Activated naive CD8-positive, alpha-beta T cell treated with anti-CD3 and anti-CD28 coated beads, Interleukin-2, amount 50 U/mL, for 16 hours (primary cell): ENCODE measurements at regions not wholly inside any gene's neighbourhood (a gene's known extent, or its start where the extent isn't known, plus 50 kb on each side); places are given as distances from the start of the nearest gene placed in this dataset.

Experiments
- DNase-seq: peaks from one replicate; pipeline ENCODE4 v3.0.0-alpha.2; 2020; ENCODE audit warnings: low read depth, low spot score

DNA sequence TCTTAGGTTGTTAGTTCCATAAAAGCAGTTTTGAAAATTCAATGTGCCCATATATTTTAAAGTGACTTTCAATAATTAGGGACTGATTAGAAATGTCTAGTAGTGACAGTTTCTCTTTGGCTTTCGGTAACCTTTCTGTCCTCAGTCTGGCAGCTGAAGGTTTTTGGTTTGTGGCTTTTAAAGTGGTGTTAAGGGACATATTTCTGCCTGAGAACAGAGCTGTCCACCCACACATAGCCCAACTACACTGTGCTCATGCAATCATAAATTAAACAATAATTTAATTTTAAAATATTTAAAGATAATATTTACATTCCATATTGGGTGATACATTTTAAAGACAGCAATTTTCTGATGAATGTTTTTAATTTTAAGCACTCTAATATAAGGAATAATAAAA lies 335.0 kb upstream of the TENM3 start:
- no peak for DNase-seq

DNA sequence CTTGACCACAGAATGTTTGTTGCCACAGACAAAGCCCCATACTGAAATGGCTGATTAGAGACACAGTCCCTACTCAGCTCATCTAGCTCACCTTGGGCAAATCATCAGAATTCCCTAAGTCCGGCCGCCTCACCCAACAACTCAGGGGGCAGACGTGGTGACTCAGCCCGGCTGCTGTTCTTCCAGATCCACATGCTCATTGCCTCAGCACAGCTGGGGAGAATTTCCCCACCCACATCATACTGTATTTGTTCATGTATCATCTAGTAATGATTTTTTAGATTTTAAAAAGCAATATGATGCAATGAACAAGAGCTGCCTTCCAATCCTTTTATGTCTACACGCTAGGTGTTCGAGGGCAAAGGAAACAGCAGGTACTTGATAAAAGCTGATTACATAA lies 333.8 kb upstream of the TENM3 start:
- DNase-seq = no peak

DNA sequence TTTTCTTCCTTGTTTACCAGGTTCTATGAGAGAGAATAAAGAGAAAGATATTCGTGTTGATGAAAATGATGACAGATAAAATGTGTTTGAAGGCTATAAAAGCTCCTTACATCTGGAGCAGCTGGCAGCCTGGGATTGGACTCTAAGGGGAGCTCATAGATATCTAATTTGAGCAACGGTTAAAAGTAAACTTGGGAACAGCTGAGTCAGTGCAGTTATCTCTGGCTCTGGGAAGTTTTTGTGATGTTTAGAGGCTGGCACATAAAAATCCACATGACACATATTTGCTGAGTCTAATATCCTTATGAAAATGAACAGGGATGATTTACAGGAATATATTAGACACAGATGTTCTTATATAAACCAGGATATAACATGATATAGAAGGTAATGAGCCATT lies 331.8 kb upstream of the TENM3 start:
- DNase-seq = no peak

DNA sequence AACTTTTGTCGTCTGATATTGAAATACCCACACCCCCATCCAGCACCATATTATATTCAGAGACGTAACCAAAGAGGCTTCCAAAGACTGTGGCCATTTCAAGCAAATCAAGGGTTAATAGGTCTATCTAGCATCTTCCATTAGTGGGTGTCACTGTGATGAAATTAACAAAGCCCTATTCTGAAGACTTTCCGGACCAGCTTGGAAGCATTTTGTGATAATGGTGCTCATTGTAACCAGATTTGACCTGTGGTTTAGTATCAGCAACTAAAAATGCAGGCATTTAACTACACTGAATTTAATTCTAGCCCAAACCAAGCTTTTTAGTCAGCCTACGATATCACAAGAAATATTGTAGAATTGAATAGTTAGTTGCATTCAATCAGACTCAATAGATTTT lies 309.7 kb upstream of the TENM3 start:
- DNase-seq = no peak

DNA sequence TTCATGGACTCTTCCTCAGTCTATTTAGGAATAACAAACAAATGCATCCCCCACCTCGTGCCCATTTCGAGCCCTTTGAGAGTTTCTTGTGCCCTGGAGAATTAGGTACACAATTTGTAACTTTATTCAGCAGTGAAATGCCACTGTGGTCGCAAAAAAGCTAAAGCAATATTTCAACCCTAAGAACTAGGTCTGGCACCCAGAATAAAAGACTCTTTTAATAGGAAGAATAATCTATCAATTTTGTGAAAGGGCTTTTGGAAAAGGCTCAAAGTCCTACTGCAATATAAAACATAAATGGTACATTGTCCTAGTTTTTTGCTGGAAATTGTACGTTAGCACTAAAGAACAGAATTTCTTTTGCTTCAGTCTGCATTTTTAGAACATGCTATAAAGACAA lies 304.6 kb upstream of the TENM3 start:
- no peak for DNase-seq

DNA sequence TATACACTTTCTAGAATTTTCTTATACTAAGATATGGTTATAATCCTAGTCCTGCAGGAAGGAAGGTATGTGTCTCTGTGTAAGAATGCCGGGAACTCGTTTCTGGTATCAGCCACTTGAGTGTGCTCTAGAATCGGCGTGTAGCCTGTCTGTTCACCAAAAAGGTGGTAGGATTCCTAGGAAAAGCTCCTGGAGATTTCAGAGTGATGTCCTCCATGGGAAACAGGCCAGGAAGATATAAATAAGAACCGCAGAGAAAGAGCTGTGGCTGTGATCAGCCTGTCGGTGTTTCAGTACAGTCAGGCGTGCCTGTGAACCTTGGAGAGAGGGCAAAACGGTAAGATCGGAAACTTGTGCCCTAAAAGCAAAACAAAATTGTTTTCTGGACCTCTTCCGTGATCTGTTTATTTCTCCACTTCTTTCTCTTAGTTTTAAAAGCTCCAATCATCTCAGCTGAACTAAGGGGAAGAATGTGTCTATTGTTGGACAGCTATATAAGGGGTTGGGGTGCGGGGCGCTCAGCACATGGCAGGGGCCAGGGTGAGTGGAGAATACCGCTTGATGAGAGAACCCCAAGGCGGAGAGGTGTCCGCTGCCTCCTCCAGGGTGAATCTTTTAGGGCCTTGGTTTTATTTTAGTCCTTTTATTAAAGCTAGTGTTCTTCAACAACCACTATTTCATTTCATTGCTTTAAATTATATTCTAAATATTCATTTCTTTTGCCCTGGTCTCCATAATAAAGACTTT lies 303.8 kb upstream of the TENM3 start:
- no peak for DNase-seq

DNA sequence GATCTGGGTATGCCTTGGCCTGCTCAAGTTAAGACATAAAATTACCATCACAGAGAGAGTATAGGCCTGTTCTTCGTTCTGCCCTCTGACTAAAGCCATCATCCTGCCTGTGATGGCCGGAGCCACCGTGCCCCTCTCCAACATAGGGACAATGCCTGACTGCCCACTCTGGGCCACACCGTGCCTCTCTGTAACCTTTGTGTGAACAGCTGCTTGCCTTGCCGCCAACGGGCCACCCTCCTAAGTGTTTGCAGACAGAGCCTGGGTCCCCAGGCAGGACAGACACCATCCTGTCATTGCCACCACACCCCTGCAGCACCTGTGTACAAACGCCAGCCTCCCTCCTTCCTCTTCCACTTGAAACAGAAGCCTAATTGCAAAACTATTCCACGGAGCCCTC lies 298.7 kb upstream of the TENM3 start:
- no peak for DNase-seq

DNA sequence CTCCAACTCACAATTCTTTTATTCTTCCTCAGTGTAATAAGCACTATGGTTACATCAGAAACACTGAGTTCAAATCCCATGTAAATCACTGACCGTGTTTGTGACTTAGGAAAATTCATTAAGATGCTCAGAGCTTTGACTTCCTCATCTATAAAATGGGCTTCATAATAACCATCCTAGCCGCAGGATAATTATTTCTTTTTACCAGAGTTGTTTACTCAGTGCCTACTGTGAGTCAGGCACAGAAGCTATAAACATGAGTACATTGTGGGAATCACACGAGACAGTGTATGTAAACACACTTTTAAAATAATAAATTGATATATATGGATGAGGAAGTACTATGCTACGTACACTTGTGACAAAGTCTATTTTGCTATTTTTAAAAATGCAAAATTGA lies 296.3 kb upstream of the TENM3 start:
- no peak for DNase-seq

DNA sequence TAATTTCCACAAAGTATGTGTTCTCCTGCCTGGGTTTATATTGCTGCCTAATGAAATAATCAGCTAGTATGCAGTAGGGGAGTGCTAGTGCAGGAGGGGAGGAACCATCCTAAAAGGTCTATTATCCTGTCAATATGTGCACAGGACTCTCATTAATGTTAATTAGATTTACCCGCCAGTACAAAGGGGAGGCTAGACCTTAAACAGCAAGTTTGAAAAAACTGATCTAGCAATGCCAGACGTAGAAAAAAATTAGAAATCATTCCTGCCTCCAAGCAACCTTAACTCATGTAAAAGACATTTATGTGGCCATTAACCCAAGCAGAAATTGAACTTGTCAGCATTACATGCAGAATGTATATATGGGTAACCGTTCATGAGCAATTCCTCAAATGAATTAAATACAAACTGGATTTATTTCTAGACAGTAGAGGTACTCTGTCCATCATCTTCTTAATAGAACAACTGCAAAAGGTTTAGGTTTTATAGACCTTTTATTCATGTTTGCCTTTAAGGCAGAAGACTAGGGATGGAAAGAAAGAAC lies 294.3 kb upstream of the TENM3 start:
- DNase-seq = no peak

DNA sequence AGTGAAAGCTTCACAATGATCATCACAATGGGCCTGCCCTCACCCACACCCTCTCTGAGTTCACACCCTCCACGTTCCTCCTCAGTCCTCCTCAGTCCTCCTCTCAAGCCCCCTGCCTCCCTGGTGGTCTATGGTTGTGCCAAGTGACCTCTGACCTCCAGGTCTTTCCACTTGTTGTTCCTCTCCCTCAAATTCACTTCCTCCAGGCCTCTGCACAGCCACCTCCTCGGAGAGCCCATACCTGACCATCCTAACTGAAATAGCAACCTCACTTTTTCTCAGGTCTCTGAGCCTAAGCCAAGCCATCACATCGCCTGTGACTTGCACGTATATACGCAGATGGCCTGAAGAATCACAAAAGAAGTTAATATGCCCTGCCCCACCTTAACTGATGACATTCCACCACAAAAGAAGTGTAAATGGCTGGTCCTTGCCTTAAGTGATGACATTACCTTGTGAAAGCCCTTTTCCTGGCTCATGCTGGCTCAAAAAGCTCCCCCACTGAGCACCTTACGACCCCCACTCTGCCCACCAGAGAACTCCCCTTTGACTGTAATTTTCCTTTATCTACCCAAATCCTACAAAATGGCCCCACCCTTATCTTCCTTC lies 293.4 kb upstream of the TENM3 start:
- DNase-seq = no peak

DNA sequence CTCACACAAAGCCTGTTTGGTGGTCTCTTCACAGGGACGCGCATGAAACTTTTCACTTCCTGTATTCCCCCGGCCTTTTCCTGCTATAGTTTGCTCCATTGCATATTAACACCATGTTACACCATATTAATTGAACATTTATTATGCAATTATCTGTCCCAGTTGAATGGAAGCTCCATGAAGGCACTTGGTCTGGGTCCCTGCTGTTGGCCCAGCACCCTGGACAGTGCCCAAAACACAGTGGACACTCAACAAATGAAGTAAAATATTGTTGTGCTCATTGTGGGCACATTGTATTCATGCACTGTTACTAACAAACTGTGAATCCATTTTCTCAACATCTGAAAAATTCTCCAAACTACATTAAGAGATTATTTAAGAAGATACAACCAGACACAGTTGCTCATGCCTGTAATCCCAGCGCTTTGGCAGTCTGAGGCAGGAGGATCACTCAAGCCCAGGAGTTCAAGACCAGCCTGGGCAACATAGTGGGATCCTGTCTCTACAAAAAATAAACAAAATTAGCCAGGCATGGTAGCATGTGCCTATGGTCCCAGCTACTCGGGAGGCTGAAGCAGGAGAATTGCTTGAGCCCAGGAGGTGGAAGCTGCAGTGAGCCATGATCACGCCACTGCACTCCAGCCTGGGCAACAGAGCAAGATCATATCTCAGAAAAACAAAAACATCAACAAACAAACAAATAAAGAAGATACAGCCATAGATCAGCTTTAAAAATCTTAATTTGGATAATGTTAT lies 292.7 kb upstream of the TENM3 start:
- no peak for DNase-seq

DNA sequence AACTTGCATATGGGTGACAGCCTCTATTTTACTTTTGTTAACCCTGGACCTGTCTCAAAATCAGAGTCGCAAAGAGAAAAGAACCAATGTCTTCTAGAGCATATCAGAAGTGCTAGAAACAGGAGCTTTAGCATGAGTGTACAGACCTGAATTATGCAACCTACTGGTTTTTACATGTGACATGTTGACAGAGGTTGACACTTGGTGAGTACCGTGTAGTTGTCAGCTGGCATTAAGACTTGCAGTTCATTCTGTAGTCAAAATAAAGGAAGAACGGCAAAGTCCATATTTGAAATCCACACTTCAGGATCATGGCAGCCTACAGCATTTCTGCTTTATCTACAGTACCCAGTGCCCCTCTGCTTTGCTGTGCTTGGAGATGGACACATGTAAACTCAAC lies 291.9 kb upstream of the TENM3 start:
- no peak for DNase-seq

DNA sequence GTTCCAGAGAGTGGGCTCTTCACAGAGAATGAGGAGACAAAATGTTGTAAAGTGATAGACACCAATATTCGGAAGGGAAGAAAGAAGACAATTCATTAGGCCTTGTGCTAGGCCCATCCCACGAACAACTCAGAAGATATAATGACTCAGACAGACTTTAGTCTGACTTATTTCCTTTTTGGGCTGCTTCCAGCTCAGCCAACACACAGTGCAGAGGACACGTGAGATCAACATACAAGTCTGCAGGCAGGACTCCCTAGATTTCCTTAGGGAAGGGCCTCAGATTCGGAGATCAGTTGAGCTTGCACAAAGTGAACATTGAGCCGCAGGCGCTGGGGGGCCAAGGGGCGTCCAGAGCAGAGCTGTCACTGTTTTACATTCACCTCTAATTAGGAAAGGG lies 290.7 kb upstream of the TENM3 start:
- no peak for DNase-seq

DNA sequence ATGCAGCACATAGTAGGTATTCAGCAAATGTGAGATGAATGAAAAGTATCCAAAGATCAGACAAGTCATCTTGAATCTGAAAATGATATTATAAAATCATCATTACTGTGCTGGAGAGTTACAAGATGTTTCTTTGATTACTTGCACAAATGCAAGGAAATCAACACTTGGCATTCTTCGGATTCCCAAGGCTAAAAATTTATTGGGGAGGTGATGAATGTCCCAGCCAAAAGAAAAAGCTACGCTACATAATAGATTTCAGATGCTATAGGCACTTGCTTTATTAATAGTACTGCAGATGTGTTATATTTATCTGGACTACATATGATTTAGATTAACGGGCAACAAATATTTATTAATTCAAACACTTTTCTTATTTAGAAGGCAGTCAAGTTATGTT lies 286.7 kb upstream of the TENM3 start:
- no peak for DNase-seq

DNA sequence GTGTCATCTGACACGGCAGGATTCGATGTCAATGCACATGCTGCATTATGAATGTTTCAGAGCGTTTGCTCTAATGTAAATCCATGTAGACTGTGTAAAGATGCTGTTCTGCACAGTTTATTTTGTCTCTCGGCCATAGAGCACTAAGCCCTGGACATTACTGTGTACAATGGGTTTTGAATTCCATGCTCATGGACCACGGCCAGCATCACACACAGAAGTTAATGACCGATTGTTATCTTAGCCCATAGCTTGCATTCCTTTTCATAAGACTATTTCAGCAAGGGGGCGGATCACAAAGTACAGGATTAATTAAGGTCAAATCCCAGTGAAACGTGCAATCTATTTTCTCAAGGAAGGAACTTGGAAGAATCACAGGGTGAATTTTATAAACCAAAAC lies 286.1 kb upstream of the TENM3 start:
- DNase-seq = no peak

DNA sequence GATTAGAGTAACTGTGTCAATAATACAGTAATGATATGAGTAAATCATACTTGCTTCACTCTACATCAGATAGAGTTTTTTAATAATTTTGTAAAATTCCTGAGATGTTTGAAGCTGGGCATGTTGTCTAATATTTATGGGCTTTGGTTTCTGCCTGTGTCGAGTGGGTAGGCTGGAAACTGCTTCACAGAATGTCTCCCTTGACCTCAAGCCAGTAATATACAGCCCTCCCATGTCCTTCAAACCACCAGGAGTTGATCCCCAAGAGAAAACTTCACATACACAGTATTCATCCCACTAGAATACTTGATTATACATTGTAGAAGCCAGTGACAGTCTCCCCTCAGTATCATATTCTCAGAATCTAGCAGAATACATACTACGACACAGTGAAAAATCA lies 284.8 kb upstream of the TENM3 start:
- no peak for DNase-seq

DNA sequence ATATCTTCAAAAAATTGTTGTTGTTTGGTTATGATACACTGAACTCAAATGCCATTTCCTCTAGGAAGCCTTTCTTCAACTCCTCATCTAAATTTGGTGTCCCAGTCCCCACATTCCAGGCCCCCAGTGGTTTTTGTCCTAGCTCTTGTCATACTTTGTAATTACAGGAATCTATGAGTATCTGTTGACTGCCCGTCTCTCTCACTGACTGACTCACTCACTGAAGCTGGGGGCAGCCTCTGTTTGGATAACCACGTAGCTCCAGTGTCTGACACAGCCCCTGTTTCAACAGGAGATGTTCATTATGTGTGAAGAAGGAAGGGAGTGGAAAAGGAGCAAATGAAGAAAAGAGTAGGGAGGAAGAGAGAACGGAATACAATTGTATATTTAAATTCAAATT lies 284.1 kb upstream of the TENM3 start:
- DNase-seq = no peak

DNA sequence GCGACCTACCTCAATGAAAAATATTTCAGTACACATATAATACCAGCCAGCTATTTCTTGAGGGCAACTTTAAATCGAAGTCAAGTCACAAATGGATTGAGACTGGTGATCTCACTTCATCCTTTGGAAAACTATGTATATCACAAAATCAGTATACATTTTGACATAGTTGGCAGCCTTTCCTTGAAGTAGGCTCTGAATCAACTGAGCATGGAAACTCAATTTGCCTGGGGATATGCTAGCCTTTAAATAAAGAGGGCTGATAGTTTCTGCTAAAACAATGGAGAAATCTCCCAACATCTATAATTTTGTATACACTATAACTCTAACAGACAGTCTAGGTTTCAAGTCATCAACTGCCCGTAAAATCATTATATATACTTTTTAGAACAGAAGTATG lies 282.8 kb upstream of the TENM3 start:
- no peak for DNase-seq

DNA sequence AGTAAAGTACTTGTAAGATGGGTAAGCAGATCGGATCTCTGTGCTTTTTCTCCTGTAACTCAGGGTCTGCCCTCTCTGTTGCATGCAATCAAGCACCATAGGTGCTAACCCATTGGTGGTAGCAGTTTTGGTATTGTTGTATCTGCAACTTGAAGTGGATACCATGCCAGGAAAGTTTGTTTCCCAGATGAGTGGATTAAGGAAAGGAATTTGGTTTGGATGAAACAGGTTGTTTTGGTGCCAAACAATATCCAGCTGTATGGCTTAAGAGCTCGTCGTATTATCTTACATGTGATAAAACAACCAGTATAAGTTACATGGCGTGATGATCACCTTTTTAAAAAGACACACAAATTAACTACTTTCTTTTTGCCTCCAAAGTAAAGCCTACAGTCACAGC lies 280.9 kb upstream of the TENM3 start:
- DNase-seq = no peak

DNA sequence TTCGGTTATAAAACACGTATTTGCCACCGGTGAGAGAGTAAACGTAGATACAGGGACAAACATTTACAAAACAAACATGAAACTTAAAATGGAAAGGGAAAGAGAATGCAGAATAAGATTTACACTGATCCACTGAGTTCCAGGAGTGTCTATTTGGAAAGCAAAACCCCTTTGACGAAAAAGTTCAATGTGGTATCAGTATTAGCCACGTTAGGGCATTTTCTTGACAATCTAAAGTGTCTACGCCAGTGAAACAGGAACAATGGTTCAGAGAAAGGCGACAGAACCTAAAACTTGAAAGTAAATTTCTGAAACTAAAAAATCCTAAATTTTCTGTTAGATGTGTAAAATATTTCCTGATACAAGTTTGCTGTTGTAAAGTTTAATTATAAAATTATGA lies 278.5 kb upstream of the TENM3 start:
- DNase-seq = no peak

DNA sequence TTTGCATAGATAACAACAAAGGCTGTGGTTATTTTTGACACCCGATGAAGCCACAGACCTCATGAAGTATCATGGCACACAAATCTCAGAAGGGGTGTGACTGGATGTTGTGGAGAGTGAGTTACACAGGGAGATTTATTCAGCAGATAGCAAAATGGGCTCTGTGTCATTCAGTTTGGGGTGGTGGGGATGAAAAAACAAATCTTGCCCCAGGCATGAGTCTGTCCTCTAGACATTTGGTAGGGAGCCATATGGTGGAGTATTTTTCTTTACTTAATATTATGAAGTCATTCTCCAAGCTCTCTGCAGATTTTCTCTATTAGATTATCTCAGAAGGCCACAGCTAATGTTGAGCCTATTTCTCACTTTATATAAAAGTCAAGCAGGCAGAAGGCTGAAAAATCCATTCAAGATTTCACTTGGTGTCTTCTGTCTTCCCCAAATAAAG lies 277.1 kb upstream of the TENM3 start:
- DNase-seq = no peak

DNA sequence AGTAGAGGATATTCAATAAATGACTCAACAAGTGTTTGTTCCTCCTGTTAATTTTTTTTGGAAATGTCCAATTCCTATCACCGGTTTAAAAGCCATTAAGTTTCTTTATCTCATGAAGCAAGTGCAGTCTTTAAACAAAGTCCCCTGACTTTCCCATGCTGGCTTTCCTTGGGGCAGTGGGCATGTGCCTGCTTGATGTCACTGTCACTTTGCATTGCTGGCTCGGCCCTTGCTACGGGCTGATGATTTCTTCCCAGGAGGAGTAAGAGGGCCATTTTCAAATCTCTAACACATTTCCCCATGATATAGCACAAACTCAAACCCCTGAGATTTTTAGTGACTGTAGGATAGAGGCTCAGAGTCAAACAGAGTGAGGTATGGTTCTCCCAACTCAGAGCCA lies 275.8 kb upstream of the TENM3 start:
- no peak for DNase-seq

DNA sequence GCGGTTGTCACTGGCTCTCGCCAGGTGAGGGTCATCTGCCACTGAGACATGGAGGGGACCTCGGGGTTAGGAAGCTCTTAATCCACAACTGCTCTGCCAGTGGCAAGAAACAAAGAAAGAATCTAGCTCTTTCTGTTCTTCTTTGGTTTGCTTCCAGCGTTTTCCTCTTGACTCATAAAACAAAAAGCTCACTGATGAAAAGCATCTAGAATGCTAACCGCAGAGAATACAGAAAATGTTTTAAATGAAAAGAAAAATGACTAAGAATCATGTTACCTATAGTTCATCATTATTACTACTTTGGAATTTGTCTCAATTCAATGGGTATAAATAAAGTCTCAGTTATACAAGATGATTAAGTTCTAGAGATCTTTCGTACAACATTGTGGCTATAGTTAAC lies 274.8 kb upstream of the TENM3 start:
- DNase-seq = no peak
